Fibroblast of lung (primary cell): ENCODE measurements at regions not wholly inside any gene's neighbourhood (a gene's known extent, or its start where the extent isn't known, plus 50 kb on each side); places are given as distances from the start of the nearest gene placed in this dataset.

Source experiments
- DNase-seq, 2 donors: peaks; one replicate each; pipeline versions ENCODE4 v3.0.0 to v3.0.0-alpha.2; 2010; ENCODE audit warnings: low read depth in 2 of 2
- H2AFZ ChIP-seq: 2 replicates; pipeline ENCODE4 v1.5.1; 2012; ENCODE audit warnings: low read length, control low read depth, inconsistent platforms
- H3K27ac ChIP-seq: 2 replicates; pipeline ENCODE4 v1.5.1; 2011; ENCODE audit warnings: low read length, control low read depth; ENCODE audit not compliant: insufficient read depth
- H3K27me3 ChIP-seq: 2 replicates; pipeline ENCODE4 v1.5.1; 2011; ENCODE audit warnings: mild to moderate bottlenecking, low read length; ENCODE audit not compliant: control insufficient read depth, insufficient read depth
- H3K36me3 ChIP-seq: 2 replicates; pipeline ENCODE4 v1.5.1; 2011; ENCODE audit warnings: low read length; ENCODE audit not compliant: control insufficient read depth, insufficient read depth
- H3K4me1 ChIP-seq: 2 replicates; pipeline ENCODE4 v1.5.1; 2011; ENCODE audit warnings: low read length; ENCODE audit not compliant: control insufficient read depth, insufficient read depth; ENCODE audit errors: extremely low read depth
- H3K4me2 ChIP-seq: 2 replicates; pipeline ENCODE4 v1.5.1; 2011; ENCODE audit warnings: low read length, control low read depth; ENCODE audit not compliant: insufficient read depth; ENCODE audit errors: extremely low read depth
- H3K4me3 ChIP-seq, 4 experiments: fragments of 200-600 bp in 1 of 4; sonication (generic) in 1 of 4; replicated peaks in 1 of 4; 2 replicates each; pipeline ENCODE4 v1.5.1; 2011 to 2016; ENCODE audit warnings: low read length in 4 of 4, low read depth in 3 of 4, mild to moderate bottlenecking in 3 of 4, control low read depth in 2 of 4, inconsistent platforms in 1 of 4, mixed read lengths in 1 of 4; ENCODE audit not compliant: insufficient read depth in 1 of 4; ENCODE audit errors: control extremely low read depth in 1 of 4
- H3K79me2 ChIP-seq: 2 replicates; pipeline ENCODE4 v1.5.1; 2012; ENCODE audit warnings: mild to moderate bottlenecking, low read length, inconsistent platforms; ENCODE audit not compliant: control insufficient read depth, insufficient read depth
- H3K9ac ChIP-seq: 2 replicates; pipeline ENCODE4 v1.5.1; 2011; ENCODE audit warnings: mild to moderate bottlenecking, low read length, control low read depth; ENCODE audit not compliant: insufficient read depth
- H3K9me3 ChIP-seq: 2 replicates; pipeline ENCODE4 v1.5.1; 2012; ENCODE audit warnings: low read depth, low read length; ENCODE audit not compliant: control insufficient read depth, insufficient read depth
- H4K20me1 ChIP-seq: 2 replicates; pipeline ENCODE4 v1.5.1; 2011; ENCODE audit warnings: low read length; ENCODE audit not compliant: control insufficient read depth, insufficient read depth; ENCODE audit errors: extremely low read depth
- CTCF ChIP-seq, 2 donors: IDR thresholded peaks in 1 of 2; conservative IDR thresholded peaks in 1 of 2; 1 replicate in 1 of 2; 2 replicates in 1 of 2; pipeline ENCODE4 v1.5.1; 2011 to 2012; ENCODE audit warnings: low read length in 2 of 2, control low read depth in 1 of 2, inconsistent platforms in 1 of 2, low read depth in 1 of 2, mild to moderate bottlenecking in 1 of 2
- EZH2 ChIP-seq: IDR thresholded peaks from 2 replicates; pipeline ENCODE4 v1.5.1; 2012; ENCODE audit warnings: low read length, control low read depth, mild to moderate bottlenecking; ENCODE audit errors: missing control alignments

GRCh38 chr2:187949859-187950258 lies 341.8 kb upstream of the GULP1 start:
- Histone ChIP-seq H3K79me2 (no peaks in the 10 kb centered on the region), H3K4me2 (no peak overlapping the region), H3K27me3 (no peaks in the 10 kb centered on the region), H3K9ac (no peak overlapping the region), H3K4me3 (no peak overlapping the region), H3K36me3 (no peaks in the 10 kb centered on the region), H3K9me3 (no peaks in the 10 kb centered on the region), H2AFZ (no peak overlapping the region), H3K4me1 (no peaks in the 10 kb centered on the region), H3K27ac (no peak overlapping the region), H4K20me1 (no peaks in the 10 kb centered on the region)
- no peak for DNase-seq
- no peak for TF ChIP-seq EZH2
- TF ChIP-seq CTCF (conservative IDR thresholded peaks at IDR 0.05 in 1 of 2, IDR thresholded peaks at IDR 0.05 in 1 of 2; ENCODE audit: low read depth in 1 of 2, low read length in 2 of 2), result no peak

- Histone ChIP-seq H3K79me2 (no peaks in the 10 kb centered on the region), H3K27me3 (no peaks in the 10 kb centered on the region), H2AFZ (no peak overlapping the region), H3K9me3 (no peaks in the 10 kb centered on the region), H3K4me2 (no peak overlapping the region), H3K36me3 (no peaks in the 10 kb centered on the region), H3K27ac (no peak overlapping the region), H3K9ac (no peak overlapping the region), H3K4me3 (no peak overlapping the region), H4K20me1 (no peaks in the 10 kb centered on the region), H3K4me1 (no peaks in the 10 kb centered on the region)
- no peak for TF ChIP-seq EZH2
- no peak for TF ChIP-seq CTCF (conservative IDR thresholded peaks at IDR 0.05 in 1 of 2, IDR thresholded peaks at IDR 0.05 in 1 of 2; ENCODE audit: low read depth in 1 of 2, low read length in 2 of 2)
- no peak for DNase-seq
Observed at GRCh38 chr2:187951470-187952218, 340.0 kb upstream of the GULP1 start.

DNA sequence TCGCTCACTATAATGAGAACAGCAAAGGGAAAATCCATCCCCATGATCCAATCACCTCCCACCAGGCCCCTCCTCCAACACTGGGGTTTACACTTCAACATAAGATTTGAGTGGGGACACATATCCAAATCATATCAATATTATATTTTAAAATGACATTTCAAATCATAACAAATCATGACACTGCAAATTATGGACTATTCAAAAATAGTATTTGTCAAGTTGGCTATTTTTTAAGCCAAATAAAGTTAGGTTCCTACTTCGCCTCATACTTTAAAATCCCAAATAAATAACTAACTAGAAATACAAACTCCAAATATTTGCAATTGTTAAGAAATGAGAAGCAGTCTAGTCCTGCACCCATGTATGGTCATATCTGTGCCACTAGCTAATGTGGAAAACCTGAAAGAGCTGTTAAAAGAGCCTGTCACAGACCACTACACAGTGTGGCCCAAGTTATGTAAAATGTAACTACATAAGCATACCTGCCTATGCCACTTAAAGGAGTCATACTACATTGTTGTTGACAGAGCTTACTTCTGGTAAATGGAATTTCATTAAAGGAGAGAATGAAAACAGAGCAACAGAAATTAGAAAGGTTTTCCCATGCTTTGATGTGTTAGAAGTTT lies 334.7 kb upstream of the GULP1 start:
- Histone ChIP-seq H3K27ac (no peak overlapping the region), H3K4me1 (no peaks in the 10 kb centered on the region), H3K4me2 (no peak overlapping the region), H3K36me3 (no peaks in the 10 kb centered on the region), H4K20me1 (no peaks in the 10 kb centered on the region), H3K27me3 (no peaks in the 10 kb centered on the region), H3K9ac (no peak overlapping the region), H3K4me3 (no peak overlapping the region), H2AFZ (no peak overlapping the region), H3K79me2 (no peaks in the 10 kb centered on the region), H3K9me3 (no peaks in the 10 kb centered on the region)
- DNase-seq, result peak in 1 of 2 donors; percentile 38
- TF ChIP-seq EZH2 (no peak), CTCF (conservative IDR thresholded peaks at IDR 0.05 in 1 of 2, IDR thresholded peaks at IDR 0.05 in 1 of 2; ENCODE audit: low read depth in 1 of 2, low read length in 2 of 2) (no peak)
